ENCODE measurements at regions not wholly inside any gene's neighbourhood (a gene's known extent, or its start where the extent isn't known, plus 50 kb on each side); places are given as distances from the start of the nearest gene placed in this dataset.
A peak's percentile ranks its signal among the peaks of the same experiment; 100 is the strongest.
"Not testable (repeated sequence)": the region's sequence is repeated elsewhere in the genome, so short reads cannot be mapped to it uniquely, and the experiment has no call there.

DNA sequence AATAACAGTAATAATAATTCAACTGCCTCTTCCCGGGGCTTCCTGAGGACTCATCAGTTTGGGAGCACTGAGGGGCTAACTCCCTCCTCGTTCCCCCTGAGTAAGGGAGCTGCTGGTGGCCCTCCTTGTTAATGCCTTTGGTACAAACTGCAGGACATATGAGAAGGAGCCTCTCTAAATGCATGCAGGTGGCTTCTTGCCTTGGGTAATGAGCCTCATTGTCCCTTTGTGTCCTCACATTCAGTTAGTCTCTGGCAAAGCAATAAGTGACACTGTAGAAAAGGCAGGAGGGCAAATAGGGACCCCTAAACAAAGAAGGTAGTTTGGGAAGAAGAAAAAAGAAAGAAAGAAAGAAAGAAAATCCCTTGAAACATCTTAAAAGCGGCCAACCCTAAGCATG is 95.4 kb upstream of the ERCC6L2 start:
- Histone ChIP-seq H3K36me3 (ENCODE audit: insufficient read depth, low read length) (no peaks in the 10 kb centered on the region), H3K4me1 (ENCODE audit: insufficient read depth, low read length) (peaks cover 39% of the 10 kb centered on the region), H2AFZ (ENCODE audit: low read depth, low read length) (no peak overlapping the region), H3K9me3 (ENCODE audit: low read length) (no peaks in the 10 kb centered on the region), H3K27me3 (ENCODE audit: insufficient read depth, low read length) (no peaks in the 10 kb centered on the region), H3K4me3 (ENCODE audit: low read length) (no peak overlapping the region)

DNA sequence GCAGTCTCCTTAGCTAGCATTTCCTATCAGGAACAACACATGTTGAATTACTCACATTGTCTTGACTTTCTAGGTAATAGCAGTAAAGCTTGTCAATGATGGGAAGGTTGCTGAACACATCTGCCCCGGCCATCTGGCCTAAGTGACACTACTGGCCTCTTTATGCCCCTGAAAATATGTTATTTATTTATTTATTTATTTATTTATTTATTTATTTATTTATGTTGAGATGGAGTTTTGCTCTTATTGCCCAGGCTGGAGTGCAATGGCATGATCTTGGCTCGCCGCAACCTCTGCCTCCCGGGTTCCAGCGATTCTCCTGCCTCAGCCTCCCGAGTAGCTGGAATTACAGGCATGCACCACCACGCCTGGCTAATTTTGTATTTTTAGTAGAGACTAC is 95.9 kb upstream of the ERCC6L2 start:
- not testable (repeated sequence) for H3K9me3 ChIP-seq (ENCODE audit: low read length); H2AFZ ChIP-seq (ENCODE audit: low read depth, low read length); H3K36me3 ChIP-seq (ENCODE audit: insufficient read depth, low read length); H3K27me3 ChIP-seq (ENCODE audit: insufficient read depth, low read length); H3K4me3 ChIP-seq (ENCODE audit: low read length)
- H3K4me1 ChIP-seq (ENCODE audit: insufficient read depth, low read length): peaks cover 39% of the 10 kb centered on the region

DNA sequence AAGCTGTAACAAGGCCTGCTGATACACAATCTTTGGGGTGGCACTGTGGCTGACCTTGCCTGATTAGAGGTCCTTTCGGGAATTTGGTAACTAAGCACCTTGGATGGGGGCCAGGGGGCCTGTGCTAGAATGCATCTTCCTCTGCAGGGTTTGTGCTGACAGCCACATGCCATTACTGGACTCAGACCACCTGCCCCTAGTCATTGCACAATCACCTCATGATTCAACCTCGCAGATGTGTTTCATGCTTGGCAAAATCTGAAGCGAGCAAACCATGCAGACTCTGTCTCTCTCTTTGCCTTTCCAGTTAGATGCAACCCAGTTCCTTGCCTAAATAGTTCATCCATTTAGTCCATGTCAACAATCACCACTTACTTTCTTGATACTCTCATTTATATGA is 96.5 kb upstream of the ERCC6L2 start:
- no peaks in the 10 kb centered on the region for H3K36me3 ChIP-seq (ENCODE audit: insufficient read depth, low read length)
- H3K4me1 ChIP-seq (ENCODE audit: insufficient read depth, low read length): peaks cover 39% of the 10 kb centered on the region
- H3K9me3 ChIP-seq (ENCODE audit: low read length): no peaks in the 10 kb centered on the region
- no peaks in the 10 kb centered on the region for H3K27me3 ChIP-seq (ENCODE audit: insufficient read depth, low read length)
- no peak overlapping the region for H3K4me3 ChIP-seq (ENCODE audit: low read length)
- H2AFZ ChIP-seq (ENCODE audit: low read depth, low read length): no peak overlapping the region

DNA sequence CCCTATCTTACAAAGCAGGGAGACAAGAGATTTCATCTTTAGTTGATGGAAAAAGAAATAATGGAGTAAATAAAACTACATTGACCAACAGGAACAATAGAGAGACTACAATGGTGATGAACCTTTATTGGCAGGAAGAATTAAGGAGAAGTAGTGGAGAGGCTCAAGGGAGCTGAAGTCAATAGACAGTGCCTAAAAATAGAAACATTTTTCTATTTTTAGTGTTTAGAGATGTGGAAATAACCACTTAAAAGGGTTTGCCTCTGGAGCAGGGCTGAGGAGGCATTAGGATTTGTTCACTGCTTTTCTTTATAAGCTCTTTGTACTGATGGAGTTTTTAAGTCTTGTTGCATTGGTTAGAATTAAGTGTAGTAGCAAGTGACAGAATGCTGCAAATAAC is 98.4 kb upstream of the ERCC6L2 start:
- H3K36me3 ChIP-seq (ENCODE audit: insufficient read depth, low read length): no peaks in the 10 kb centered on the region
- peaks cover 48% of the 10 kb centered on the region for H3K4me1 ChIP-seq (ENCODE audit: insufficient read depth, low read length)
- no peaks in the 10 kb centered on the region for H3K27me3 ChIP-seq (ENCODE audit: insufficient read depth, low read length)
- no peak overlapping the region for H2AFZ ChIP-seq (ENCODE audit: low read depth, low read length)
- no peaks in the 10 kb centered on the region for H3K9me3 ChIP-seq (ENCODE audit: low read length)
- H3K4me3 ChIP-seq (ENCODE audit: low read length): no peak overlapping the region

DNA sequence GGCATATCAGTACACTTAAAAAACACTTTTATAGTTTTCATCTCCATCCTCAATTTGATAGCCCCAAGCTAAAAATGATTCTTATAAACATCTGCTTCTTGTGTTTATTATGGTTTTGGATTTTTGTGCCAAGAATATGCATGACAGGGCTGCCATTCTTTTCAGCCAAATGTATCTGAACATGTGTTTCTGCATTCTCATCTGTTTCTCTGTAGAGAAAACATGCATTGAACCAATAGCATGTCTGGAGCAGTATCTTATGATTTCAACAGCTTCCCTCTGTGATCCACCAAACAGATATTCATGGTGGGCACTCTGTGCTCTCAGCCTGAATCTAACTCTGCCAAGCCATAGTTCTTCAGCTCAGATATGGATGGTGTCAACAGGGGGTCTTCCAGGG is 99.3 kb upstream of the ERCC6L2 start:
- Histone ChIP-seq H3K36me3 (ENCODE audit: insufficient read depth, low read length) (no peaks in the 10 kb centered on the region), H2AFZ (ENCODE audit: low read depth, low read length) (no peak overlapping the region), H3K27me3 (ENCODE audit: insufficient read depth, low read length) (no peaks in the 10 kb centered on the region), H3K4me3 (ENCODE audit: low read length) (no peak overlapping the region), H3K9me3 (ENCODE audit: low read length) (no peaks in the 10 kb centered on the region), H3K4me1 (ENCODE audit: insufficient read depth, low read length) (peaks cover 57% of the 10 kb centered on the region)

DNA sequence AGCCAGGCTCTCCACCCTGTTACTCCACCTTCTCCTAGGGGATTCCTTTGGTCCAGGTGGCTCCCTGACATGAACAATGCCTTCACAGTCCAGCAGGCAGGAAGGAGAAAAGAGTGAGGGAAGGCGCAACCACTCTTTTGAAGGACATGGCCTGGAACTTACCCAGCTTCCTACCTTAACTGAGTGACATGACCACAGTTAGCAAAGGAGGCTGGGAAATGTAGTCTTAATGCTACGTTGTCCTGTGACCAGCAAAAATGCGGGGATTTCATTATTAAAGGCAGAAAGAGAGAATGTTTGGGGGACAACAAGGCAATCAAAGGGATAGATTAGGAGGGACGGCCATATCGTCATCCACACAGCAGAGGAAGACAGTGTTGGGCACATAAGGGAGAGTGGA is 100.3 kb upstream of the ERCC6L2 start:
- no peaks in the 10 kb centered on the region for H3K36me3 ChIP-seq (ENCODE audit: insufficient read depth, low read length)
- H3K4me3 ChIP-seq (ENCODE audit: low read length): no peak overlapping the region
- H3K9me3 ChIP-seq (ENCODE audit: low read length): no peaks in the 10 kb centered on the region
- no peaks in the 10 kb centered on the region for H3K27me3 ChIP-seq (ENCODE audit: insufficient read depth, low read length)
- peaks cover 59% of the 10 kb centered on the region for H3K4me1 ChIP-seq (ENCODE audit: insufficient read depth, low read length)
- no peak overlapping the region for H2AFZ ChIP-seq (ENCODE audit: low read depth, low read length)

DNA sequence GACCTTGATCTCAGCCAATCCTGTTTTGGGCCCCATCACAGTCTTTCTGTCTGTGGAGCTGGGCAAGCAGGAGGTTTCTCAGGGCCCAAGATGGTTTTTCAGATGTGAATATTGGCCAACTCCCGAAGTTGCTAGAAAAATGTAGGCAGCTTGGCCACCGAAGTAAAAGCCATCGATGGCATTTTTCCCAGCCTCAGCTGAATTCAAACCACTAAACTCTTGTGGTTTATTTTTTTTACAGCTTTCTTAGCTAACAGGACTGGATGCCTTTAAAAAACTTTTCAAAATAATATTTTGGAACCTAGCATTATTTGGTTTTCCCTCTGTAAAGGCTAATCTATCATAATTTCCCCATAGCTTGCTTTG is 102.5 kb upstream of the ERCC6L2 start:
- H3K4me1 ChIP-seq (ENCODE audit: insufficient read depth, low read length): peaks cover 50% of the 10 kb centered on the region
- no peaks in the 10 kb centered on the region for H3K9me3 ChIP-seq (ENCODE audit: low read length)
- H3K36me3 ChIP-seq (ENCODE audit: insufficient read depth, low read length): no peaks in the 10 kb centered on the region
- H3K27me3 ChIP-seq (ENCODE audit: insufficient read depth, low read length): no peaks in the 10 kb centered on the region
- H3K4me3 ChIP-seq (ENCODE audit: low read length): no peak overlapping the region
- peak overlapping the region; percentile 57 for H2AFZ ChIP-seq (ENCODE audit: low read depth, low read length)

DNA sequence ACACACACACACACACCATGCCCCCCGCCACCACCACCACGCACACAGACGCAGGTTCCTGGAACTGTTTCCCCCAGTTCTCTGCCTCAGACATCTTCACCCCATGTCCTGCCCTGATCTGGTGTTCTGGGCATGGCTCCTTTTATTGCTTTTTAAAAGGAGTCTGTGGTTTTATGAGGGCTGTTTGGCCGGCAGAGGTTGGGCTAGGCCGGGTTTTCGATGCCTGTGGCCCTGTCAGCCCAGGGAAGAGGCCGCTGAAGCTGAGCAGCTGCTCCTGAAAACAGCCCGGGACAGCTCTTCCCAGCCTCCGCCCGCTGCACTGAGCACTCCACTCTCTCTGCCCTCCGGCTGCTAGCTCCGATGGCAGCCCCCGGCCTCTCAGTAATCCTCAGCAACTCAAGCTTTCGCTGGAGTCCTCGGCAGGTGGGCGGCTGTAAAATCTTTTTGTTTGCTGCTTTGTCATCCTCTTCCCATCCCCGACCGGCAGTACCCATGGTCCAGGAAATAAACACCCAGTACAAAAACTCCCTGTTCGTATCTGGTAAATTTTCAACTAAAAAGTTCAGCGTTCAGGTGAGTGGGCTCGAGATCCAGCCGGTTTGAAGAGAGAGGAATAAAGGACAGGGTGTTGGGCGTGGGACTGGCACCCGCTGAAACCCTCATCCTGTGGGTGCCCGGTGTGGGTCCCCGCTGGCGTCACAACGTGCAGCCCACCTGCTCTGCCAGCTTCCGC is 103.0 kb upstream of the ERCC6L2 start:
- no peaks in the 10 kb centered on the region for H3K27me3 ChIP-seq (ENCODE audit: insufficient read depth, low read length)
- H3K4me1 ChIP-seq (ENCODE audit: insufficient read depth, low read length): peaks cover 44% of the 10 kb centered on the region
- H2AFZ ChIP-seq (ENCODE audit: low read depth, low read length): peak overlapping the region; percentile 57
- no peaks in the 10 kb centered on the region for H3K36me3 ChIP-seq (ENCODE audit: insufficient read depth, low read length)
- H3K4me3 ChIP-seq (ENCODE audit: low read length): peak overlapping the region; percentile 36
- H3K9me3 ChIP-seq (ENCODE audit: low read length): no peaks in the 10 kb centered on the region

DNA sequence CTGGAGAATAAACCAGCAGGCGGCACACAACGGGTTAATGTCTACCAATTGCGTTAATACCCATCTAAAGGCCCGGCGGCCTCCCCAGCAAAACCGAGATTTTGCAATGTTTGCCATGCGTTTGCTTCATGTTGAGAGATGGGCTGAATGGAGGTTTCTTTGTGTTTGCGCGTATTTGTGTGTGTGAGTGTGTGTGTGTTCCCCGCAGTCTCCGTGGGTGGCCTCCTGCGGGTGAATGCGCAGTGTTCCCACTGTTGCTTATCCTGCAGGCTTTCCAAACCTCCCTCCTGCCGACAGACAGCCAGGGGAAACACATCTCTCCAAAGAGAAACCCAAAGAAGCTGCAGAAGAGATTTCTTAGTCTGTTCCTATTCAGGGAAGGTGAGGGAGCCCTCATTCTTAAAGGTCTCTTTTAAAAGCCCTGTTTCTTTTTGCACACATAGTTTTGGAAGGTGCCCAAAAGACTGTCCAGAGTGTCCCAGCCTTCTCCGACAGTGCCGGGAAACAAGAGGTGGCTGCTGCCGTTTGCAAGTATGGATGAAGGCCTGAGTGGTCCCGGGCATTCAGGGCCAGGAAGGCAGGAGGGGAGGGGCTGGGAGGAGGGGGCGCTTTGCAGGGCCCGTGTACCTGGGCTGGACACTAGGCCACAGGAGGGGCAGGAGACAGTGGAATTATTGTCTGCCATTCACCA is 103.8 kb upstream of the ERCC6L2 start:
- H3K4me3 ChIP-seq (ENCODE audit: low read length): peak overlapping the region; percentile 36
- H3K27me3 ChIP-seq (ENCODE audit: insufficient read depth, low read length): no peaks in the 10 kb centered on the region
- H3K4me1 ChIP-seq (ENCODE audit: insufficient read depth, low read length): peaks cover 36% of the 10 kb centered on the region
- no peaks in the 10 kb centered on the region for H3K9me3 ChIP-seq (ENCODE audit: low read length)
- H2AFZ ChIP-seq (ENCODE audit: low read depth, low read length): peak overlapping the region; percentile 57
- no peaks in the 10 kb centered on the region for H3K36me3 ChIP-seq (ENCODE audit: insufficient read depth, low read length)

DNA sequence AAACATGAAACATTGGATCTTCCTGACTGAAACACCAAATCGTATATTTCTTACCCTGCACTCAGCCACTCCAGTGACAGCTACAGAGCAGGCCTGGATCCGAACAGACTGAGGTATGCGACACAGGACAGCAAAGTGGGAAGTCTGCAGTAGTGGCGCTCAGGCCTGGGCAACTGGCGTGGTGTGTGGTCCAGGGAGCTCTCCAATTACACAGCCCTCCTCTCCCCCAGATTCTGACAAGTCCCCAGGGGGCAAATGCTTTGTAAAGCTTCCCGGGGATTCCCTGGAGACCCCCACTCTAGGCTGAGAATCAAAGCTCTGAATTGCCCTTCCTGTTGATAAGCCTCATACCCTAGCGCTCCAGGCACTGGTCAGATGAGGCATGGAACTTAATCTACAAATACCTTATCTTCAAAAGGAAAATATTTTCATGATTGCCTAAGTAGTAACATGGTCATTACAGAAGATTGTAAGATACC is 104.8 kb upstream of the ERCC6L2 start:
- H3K36me3 ChIP-seq (ENCODE audit: insufficient read depth, low read length): no peaks in the 10 kb centered on the region
- H3K27me3 ChIP-seq (ENCODE audit: insufficient read depth, low read length): no peaks in the 10 kb centered on the region
- H2AFZ ChIP-seq (ENCODE audit: low read depth, low read length): peak overlapping the region; percentile 57
- peak overlapping the region; percentile 36 for H3K4me3 ChIP-seq (ENCODE audit: low read length)
- peaks cover 30% of the 10 kb centered on the region for H3K4me1 ChIP-seq (ENCODE audit: insufficient read depth, low read length)
- H3K9me3 ChIP-seq (ENCODE audit: low read length): no peaks in the 10 kb centered on the region

DNA sequence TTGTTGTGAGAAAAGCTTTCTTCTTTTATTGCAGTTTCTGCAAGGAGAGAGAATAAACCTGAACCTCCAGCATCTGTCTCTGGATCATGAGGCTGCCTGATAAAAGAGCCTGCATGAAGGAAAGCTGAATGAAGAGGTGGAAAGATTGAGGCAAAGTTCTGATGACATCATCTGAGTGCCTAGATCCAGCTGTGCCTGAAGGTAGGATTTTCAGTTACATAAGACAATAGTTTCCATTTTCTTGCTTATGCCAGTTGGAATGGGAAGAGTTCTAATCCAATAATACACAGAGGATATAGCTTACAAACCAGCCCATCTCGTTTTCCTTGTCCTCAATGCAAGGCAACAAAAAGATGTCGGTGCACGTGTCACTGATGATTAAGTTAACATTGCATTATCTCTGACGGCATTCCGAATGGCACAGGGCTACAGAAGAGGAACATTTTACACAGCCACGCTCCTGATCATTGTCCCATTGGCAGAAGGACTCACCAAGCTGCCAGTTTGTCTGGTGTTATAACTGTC is 105.5 kb upstream of the ERCC6L2 start:
- Histone ChIP-seq H3K9me3 (ENCODE audit: low read length) (no peaks in the 10 kb centered on the region), H3K4me1 (ENCODE audit: insufficient read depth, low read length) (peaks cover 37% of the 10 kb centered on the region), H3K36me3 (ENCODE audit: insufficient read depth, low read length) (no peaks in the 10 kb centered on the region), H3K4me3 (ENCODE audit: low read length) (no peak overlapping the region), H2AFZ (ENCODE audit: low read depth, low read length) (no peak overlapping the region), H3K27me3 (ENCODE audit: insufficient read depth, low read length) (no peaks in the 10 kb centered on the region)

DNA sequence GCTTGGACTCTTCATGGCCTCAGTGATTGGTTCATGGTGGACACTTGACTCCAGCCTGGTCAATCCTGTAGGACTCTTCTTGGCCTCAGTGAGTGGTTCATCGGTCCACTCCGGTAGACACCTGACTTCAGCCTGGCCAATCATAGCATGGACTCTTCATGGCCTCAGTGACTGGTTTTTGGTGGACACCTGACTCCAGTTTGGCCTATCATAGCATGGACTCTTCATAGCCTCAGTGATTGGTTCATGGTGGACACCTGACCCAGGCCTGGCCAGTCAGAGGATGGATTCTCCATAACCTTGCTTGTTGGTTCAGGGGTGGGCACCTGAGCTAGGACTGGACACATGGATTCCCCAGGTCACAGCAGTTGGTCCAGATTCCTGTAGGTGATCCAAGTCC is 106.0 kb upstream of the ERCC6L2 start:
- H3K27me3 ChIP-seq (ENCODE audit: insufficient read depth, low read length): no peaks in the 10 kb centered on the region

DNA sequence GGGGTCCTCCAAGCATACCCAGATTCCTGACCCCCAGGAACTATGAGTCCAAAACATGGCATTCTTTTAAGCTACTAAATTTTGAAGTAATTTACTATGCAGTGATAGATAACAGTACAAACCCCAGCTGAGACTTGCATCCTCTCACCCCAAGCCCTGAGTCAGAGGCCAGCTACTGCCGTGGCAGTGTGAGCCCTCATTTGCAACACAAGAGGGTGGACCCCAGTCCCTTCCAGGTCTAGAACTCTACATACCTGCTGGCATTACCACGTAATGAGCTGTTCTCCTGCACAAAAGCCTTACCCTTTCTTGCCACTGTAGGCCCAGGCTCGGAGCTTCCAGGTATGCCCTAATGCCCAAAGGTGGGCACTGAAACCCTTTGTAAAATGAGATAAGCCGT is 108.6 kb upstream of the ERCC6L2 start:
- Histone ChIP-seq H2AFZ (ENCODE audit: low read depth, low read length) (no peak overlapping the region), H3K9me3 (ENCODE audit: low read length) (no peaks in the 10 kb centered on the region), H3K4me3 (ENCODE audit: low read length) (no peak overlapping the region), H3K4me1 (ENCODE audit: insufficient read depth, low read length) (peaks cover 37% of the 10 kb centered on the region), H3K36me3 (ENCODE audit: insufficient read depth, low read length) (no peaks in the 10 kb centered on the region), H3K27me3 (ENCODE audit: insufficient read depth, low read length) (no peaks in the 10 kb centered on the region)

More for the DNA sequence above, 106.0 kb upstream of the ERCC6L2 start:
- Histone ChIP-seq H3K4me3 (ENCODE audit: low read length) (no peak overlapping the region), H3K36me3 (ENCODE audit: insufficient read depth, low read length) (no peaks in the 10 kb centered on the region), H3K4me1 (ENCODE audit: insufficient read depth, low read length) (peaks cover 42% of the 10 kb centered on the region), H3K9me3 (ENCODE audit: low read length) (no peaks in the 10 kb centered on the region), H2AFZ (ENCODE audit: low read depth, low read length) (no peak overlapping the region)

All from neuron (in vitro differentiated cells).